Activated gamma-delta T cell (primary cell): ENCODE measurements at regions not wholly inside any gene's neighbourhood (a gene's known extent, or its start where the extent isn't known, plus 50 kb on each side); places are given as distances from the start of the nearest gene placed in this dataset.

Source experiments
- DNase-seq: peaks from one replicate; lab custom pipeline; 2025; lab: John Stamatoyannopoulos, UW

GRCh38 chr4:89549907-89550306, 242.3 kb upstream of the GPRIN3 start:
- no peak for DNase-seq

- no peak for DNase-seq
Measured at GRCh38 chr4:89545315-89545714, 237.7 kb upstream of the GPRIN3 start.

- no peak for DNase-seq
Measured at GRCh38 chr4:89541998-89542397, 234.4 kb upstream of the GPRIN3 start.

GRCh38 chr4:89539797-89540711, 232.5 kb upstream of the GPRIN3 start:
- DNase-seq, result no peak

GRCh38 chr4:89539374-89539773, 231.8 kb upstream of the GPRIN3 start:
- no peak for DNase-seq

- no peak for DNase-seq
Measured at GRCh38 chr4:89538886-89539285, 231.3 kb upstream of the GPRIN3 start.

GRCh38 chr4:89538171-89538570, 230.6 kb upstream of the GPRIN3 start:
- DNase-seq, result no peak

- DNase-seq, result no peak
Measured at GRCh38 chr4:89537281-89537680, 229.7 kb upstream of the GPRIN3 start.

- no peak for DNase-seq
Measured at GRCh38 chr4:89535251-89535650, 227.7 kb upstream of the GPRIN3 start.

GRCh38 chr4:89534356-89534755, 226.8 kb upstream of the GPRIN3 start:
- DNase-seq, result no peak

- DNase-seq, result no peak
Measured at GRCh38 chr4:89531932-89532640, 224.5 kb upstream of the GPRIN3 start.

- no peak for DNase-seq
Measured at GRCh38 chr4:89528526-89529133, 221.0 kb upstream of the GPRIN3 start.

GRCh38 chr4:89521826-89522225, 214.2 kb upstream of the GPRIN3 start:
- DNase-seq, result no peak

GRCh38 chr4:89519771-89520320, 212.2 kb upstream of the GPRIN3 start:
- no peak for DNase-seq

- DNase-seq, result no peak
Measured at GRCh38 chr4:89518259-89518658, 210.7 kb upstream of the GPRIN3 start.

- DNase-seq, result no peak
Measured at GRCh38 chr4:89514811-89515210, 207.2 kb upstream of the GPRIN3 start.

- no peak for DNase-seq
Measured at GRCh38 chr4:89511776-89512175, 204.2 kb upstream of the GPRIN3 start.

GRCh38 chr4:89509708-89510281, 202.2 kb upstream of the GPRIN3 start:
- no peak for DNase-seq

- no peak for DNase-seq
Measured at GRCh38 chr4:89506866-89507491, 199.4 kb upstream of the GPRIN3 start.

- no peak for DNase-seq
Measured at GRCh38 chr4:89502581-89502980, 195.0 kb upstream of the GPRIN3 start.

GRCh38 chr4:89497517-89498308, 190.1 kb upstream of the GPRIN3 start:
- DNase-seq, result no peak
